ENCODE measurements at regions not wholly inside any gene's neighbourhood (a gene's known extent, or its start where the extent isn't known, plus 50 kb on each side); places are given as distances from the start of the nearest gene placed in this dataset.
A peak's percentile ranks its signal among the peaks of the same experiment; 100 is the strongest.

DNA sequence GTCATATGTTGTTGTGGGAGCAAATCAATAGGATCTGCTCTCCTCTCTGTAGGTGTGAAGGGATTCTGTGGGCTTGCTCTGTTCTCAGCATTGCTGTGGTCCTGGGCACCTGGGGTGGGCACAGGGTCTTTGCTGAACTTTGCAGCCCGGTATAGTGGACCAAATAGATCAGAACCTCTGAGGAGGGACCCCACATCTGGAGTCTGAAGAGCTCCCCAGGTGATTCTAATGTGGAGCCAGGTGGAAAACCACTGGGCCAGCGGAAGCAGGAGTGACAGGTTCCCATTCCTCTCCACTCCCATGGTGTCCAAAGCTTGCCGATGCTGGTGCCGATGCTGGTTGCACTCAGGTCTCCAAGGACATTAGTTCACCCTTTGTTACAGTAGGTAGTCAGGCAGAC is 257.2 kb downstream of the GLRX3 start:
- Mint-ChIP-seq H3K4me3 (no peak overlapping the region), H3K4me1 (no peaks in the 10 kb centered on the region), H3K27ac (no peak overlapping the region), H3K9me3 (peaks cover 9 to 47% of the 10 kb centered on the region in 2 donors), H3K27me3 (peaks cover 14% of the 10 kb centered on the region)
- no peak for DNase-seq
- no peak for ATAC-seq

DNA sequence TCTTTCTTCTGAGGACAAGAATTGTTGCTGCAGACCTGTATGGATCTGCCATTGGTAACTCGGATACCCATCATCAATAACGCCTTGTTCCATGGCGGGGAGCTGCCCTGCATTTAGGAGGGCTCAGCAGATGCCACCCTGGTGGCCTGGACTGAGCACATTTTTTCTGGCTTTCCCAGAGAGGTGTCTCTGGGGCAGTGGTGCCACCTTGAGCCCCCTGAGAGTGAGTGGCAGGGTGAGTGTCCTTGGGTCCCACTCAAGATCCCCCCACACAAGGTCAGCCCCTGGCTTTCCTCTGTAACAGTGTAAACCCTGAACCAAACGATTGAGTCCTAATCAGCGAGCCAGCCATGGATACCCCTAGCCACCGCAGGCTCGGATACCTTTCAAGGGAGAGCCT is 258.6 kb downstream of the GLRX3 start:
- peaks cover 14% of the 10 kb centered on the region for H3K27me3 Mint-ChIP-seq
- no peak overlapping the region for H3K4me3 Mint-ChIP-seq
- ATAC-seq (no peak), DNase-seq (no peak)
- H3K27ac Mint-ChIP-seq: no peak overlapping the region
- peaks cover 9 to 60% of the 10 kb centered on the region in 2 donors for H3K9me3 Mint-ChIP-seq
- no peaks in the 10 kb centered on the region for H3K4me1 Mint-ChIP-seq

DNA sequence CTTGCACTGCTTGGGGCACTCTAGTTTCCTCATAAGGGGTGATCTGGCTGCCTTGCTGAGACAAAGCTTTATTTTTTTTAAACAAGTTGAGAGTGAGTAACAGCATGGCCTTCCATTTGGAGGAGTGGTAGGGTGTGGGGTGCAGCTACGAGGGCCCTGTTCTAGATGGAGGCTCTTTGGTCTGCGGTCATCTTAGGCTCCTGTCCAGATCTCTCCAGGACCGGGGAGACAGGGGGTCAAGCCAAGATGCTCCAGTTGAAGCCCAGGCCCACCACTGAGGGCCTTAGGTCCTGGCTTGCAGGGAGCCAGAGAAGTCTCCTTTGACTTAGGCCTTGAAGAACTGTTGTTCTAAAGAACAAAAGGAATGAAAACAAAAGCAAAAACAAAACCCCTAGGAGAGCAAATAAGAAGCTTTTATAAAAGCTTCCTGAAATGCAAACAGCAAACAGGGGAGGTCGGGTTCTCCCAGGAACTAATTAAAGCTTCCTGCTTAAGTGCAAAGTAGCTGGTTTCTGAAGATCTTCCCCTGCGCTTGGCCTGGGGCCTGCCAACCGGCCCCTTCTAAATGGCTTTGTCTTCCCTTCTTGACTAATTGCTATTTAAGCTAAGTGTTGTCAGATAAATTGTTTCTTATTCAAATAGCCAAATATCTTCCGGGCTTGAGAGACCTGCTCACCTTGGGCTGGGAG is 259.2 kb downstream of the GLRX3 start:
- Mint-ChIP-seq H3K27ac (no peak overlapping the region), H3K27me3 (peaks cover 14% of the 10 kb centered on the region), H3K4me1 (no peaks in the 10 kb centered on the region), H3K4me3 (no peak overlapping the region), H3K9me3 (peaks cover 9 to 60% of the 10 kb centered on the region in 2 donors)
- no peak for DNase-seq
- no peak for ATAC-seq

DNA sequence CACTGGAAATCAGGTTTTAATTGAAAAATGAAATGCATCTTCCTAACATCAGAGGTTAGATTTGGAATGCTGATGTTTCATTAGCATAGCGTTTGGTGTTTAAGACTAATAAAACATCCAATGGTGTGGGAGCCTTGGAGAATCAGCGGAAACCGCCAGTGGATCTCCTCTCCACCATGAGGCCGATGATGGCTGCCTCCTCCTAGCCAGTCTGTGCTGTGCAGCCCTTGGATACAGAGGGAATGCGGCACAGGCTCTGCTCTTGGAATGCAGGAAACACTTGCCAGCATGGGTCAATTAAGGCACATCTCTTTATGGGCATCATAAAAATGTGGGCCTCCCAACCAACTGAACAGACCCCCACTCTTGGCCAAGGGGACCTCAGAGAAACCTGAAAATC is 259.9 kb downstream of the GLRX3 start:
- no peak overlapping the region for H3K27ac Mint-ChIP-seq
- H3K27me3 Mint-ChIP-seq: peaks cover 7% of the 10 kb centered on the region
- H3K9me3 Mint-ChIP-seq: peaks cover 9 to 56% of the 10 kb centered on the region in 2 donors
- no peak for ATAC-seq
- H3K4me3 Mint-ChIP-seq: no peak overlapping the region
- no peaks in the 10 kb centered on the region for H3K4me1 Mint-ChIP-seq
- no peak for DNase-seq

DNA sequence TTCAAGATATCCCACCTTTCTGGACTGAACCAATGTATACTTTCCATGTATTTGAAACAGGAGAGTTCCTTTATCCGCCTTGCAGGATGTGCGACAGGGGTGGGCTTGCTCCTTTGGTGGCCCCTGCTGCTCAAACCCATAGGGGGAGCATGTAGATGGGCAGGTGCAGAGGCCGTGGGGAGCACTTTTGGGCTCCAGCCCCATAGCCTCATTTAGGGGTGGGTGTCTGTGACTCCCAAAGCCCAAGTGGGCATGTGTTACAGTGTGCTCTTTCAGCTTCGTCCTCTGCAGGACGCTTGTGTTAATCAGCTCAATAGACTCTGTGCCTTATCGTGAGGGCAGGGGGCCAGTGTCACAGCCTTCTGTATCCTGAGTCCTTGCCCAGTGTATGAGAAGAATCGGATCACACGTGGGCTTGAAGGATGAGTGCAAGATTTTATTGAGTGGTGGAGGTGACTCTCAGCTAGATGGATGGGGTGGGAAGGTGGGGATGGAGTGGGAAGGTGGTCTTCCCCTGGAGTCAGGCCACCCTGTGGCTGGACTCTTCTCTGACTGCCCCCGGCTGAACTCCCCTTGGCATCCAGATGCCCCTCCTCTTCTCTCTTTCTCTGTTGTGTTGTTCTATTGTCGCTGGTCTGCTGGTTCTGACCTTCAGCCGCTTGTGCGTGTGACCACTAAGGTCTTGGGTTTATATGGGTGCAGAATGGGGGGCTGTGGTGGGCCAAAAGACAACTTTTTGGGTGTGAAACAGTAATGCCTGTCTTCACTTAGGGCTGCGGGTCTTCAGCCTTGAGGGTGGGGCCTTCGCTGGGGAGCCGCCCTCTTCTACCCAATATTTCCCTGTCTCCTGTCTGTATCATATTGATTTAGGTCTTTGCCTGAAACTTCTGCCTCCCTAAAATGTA is 262.2 kb downstream of the GLRX3 start:
- ATAC-seq (no peak), DNase-seq (no peak)
- Mint-ChIP-seq H3K27ac (peak overlapping the region in 1 of 2 donors; percentile 5), H3K27me3 (no peaks in the 10 kb centered on the region), H3K9me3 (peaks cover 9 to 47% of the 10 kb centered on the region in 2 donors), H3K4me1 (no peaks in the 10 kb centered on the region), H3K4me3 (no peak overlapping the region)

DNA sequence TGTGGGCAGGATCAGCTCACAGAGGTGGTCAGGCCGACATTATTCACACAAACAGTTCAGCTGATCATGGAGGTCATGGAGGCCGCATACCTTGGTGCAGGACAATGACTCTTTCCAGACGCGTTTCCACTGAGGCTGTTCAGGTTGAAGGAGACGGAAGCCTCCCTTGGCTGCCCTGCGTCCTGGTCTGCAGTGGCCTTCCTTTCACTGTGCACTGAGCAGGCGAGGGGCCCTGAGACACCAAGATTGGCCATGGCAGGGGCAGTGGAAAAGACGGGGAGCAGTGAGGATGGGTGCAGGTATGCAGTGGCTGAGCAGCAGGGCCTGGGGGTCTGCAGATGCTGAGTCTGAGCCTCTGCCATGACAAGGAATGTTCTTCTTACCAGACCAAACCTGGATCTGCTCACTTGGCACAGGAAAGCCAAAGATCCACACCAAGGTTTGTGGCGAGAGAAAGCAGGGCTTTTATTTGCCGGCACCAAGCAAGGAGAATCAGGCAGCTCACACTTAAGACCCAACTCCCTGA is 263.3 kb downstream of the GLRX3 start:
- no peak for ATAC-seq
- DNase-seq: no peak
- H3K4me1 Mint-ChIP-seq: no peaks in the 10 kb centered on the region
- H3K4me3 Mint-ChIP-seq: no peak overlapping the region
- H3K27ac Mint-ChIP-seq: no peak overlapping the region
- H3K9me3 Mint-ChIP-seq: peaks cover 8 to 35% of the 10 kb centered on the region in 2 donors
- no peaks in the 10 kb centered on the region for H3K27me3 Mint-ChIP-seq

DNA sequence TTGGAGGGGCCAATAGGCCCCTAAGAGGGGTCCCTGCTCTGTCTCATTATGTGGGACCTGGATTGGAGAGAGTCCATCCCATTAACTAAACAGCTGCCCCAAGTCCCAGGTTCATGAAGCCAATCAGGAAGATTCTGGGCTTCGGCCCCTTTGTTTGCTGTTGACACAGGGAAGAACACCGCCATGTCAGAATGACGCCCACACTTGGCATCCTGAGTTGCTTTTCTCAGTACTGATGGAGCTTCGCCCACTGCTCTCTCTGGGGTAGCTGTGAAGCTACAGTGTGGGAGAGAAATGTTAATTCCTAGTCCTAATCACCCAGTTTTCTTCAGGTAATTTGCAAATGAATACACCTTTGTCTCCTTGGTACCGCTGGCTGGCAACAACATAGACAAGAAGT is 264.7 kb downstream of the GLRX3 start:
- H3K4me3 Mint-ChIP-seq: no peak overlapping the region
- ATAC-seq: no peak
- H3K27ac Mint-ChIP-seq: no peak overlapping the region
- DNase-seq: no peak
- H3K9me3 Mint-ChIP-seq: peaks cover 1 to 28% of the 10 kb centered on the region in 2 donors
- no peaks in the 10 kb centered on the region for H3K27me3 Mint-ChIP-seq
- no peaks in the 10 kb centered on the region for H3K4me1 Mint-ChIP-seq

DNA sequence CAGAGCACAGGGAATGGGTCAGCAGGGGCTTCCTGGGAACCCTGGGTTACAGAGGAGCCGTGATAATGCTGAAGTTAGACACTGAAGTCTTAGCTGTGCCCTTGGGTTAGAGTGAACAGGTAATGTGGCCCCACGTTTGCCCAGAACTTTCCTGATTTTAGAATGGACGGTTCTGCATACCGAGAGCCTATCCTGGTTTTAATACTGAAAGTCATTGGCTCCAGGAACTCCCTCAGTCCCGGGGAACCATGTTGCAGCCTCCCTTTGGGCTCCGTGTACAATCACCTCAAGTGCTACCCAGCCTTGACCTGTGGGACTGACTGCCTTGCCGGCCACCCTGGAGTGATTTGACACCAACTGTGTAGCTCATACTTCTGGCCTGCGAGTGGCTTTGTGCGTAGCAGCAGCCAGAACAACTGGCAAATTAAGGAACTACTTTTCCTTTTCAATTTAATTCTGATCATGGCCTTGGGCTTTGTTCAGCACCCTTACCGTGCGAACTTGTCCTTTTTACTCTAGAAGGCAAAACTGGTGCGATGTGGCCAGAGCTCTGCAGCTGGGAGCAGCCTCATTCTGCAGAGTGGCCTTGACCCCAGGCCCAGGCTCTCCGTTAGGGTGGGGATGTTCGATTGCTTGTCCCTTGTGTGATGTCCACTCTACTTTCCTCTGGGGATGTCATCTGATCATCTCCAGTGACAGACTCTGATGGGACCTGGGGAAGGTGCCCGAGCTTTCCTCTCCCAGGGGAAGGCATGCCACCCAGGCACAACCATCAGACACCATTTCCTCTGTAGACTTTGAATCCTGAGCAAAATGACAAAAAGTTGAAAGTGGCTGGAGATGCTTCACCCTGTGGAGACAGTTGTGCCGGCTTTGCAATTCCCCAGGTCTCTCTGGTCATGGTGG is 265.9 kb downstream of the GLRX3 start:
- Mint-ChIP-seq H3K27me3 (no peaks in the 10 kb centered on the region), H3K27ac (no peak overlapping the region), H3K4me3 (no peak overlapping the region), H3K9me3 (peaks cover 0 to 21% of the 10 kb centered on the region in 2 donors), H3K4me1 (no peaks in the 10 kb centered on the region)
- no peak for DNase-seq
- no peak for ATAC-seq

DNA sequence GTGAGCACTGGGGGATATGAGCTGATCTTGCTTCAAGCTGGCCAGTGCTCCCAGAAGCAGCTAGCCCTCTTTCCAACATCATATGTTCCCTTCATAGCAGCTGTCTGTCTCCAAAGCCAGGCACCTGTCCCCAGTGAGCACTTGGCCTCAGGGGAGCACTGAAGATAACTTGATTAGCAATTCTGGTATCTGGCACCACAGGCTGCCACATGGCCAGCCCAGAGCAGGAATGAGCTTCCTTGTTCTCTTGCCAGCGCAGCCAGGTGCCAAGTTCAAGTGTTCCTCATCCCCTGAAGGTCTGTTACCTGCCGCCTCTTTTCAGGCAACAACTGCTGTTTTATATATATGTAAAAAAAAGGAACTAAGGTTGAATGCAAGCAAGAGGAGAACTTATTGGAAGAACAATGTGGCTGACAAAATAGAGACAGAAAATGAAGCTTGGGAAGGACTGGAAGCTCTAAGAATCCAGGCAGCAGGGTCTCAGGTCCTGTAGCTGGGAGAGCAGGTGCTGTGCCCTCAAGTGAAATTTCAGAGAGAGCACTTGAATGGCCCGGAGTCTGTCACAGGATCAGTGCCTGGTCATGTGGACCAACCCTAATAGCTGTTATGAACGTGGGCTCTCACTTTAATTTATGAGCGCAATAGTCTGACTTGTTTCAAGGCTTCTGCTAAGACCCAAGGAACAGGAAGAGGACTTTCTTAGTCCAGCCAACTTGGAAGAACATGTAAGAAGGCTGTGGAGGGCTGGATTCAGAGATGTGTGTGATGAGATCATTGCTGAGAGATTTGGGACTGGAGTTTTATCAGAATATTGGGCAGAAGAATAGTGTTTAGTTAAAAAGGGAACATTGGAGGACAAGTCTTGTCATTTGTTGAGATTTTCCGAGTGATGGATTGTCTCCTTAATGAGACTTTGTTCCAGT is 267.2 kb downstream of the GLRX3 start:
- H3K4me3 Mint-ChIP-seq: no peak overlapping the region
- no peaks in the 10 kb centered on the region for H3K4me1 Mint-ChIP-seq
- no peaks in the 10 kb centered on the region for H3K27me3 Mint-ChIP-seq
- no peak for ATAC-seq
- peak overlapping the region in 1 of 2 donors; percentile 38 for H3K27ac Mint-ChIP-seq
- no peak for DNase-seq
- peaks cover 0 to 13% of the 10 kb centered on the region in 2 donors for H3K9me3 Mint-ChIP-seq

DNA sequence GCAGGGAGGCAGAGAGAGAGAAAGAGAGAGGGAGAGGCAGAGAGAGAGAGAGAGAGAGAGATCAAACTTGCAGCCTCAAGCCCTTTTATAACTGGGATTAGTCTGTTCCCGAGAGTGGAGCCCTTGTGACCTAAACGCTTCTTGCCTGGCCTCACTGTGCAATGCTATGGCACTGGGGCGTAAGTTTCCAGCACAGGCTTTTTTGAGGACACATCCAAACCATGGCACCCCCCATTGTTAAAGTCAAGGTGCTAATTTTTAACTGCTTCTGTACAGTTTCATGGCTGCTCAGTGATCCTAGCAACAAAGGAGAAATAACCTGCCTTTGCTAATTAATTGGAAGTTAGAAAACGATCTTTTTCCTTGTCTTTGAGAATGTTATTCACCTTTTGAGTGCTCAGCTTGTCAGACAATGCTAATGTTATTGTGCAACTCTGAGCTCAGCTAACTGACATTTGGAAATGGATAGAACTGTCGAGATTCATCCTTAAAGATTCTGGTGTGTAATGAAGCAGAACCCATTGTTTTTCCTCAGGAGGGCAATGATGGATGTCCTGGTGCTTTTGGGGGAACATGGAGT is 268.4 kb downstream of the GLRX3 start:
- Mint-ChIP-seq H3K27ac (no peak overlapping the region), H3K9me3 (peaks cover 0 to 2% of the 10 kb centered on the region in 2 donors), H3K4me3 (no peak overlapping the region), H3K27me3 (no peaks in the 10 kb centered on the region), H3K4me1 (no peaks in the 10 kb centered on the region)
- DNase-seq: no peak
- ATAC-seq: no peak

DNA sequence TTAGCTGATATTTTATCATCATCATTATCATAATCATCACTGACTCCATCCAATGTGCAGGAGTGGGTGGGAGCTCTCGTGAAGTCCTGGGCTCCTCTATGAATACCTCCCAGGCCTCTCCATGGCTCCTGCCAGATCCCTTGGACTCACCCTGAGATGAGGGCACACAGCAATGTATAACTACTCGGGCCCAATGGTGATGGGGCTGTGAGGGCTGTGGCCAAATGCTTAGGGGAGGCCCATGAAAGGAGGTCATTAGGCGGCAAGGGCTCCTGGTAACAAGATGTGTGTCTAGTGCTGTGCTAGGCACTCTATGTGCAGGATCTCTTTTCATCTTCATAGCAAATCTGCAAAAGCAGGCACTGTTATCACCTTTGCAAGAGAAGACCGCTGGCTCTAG is 270.9 kb downstream of the GLRX3 start:
- no peak for ATAC-seq
- H3K4me1 Mint-ChIP-seq: no peaks in the 10 kb centered on the region
- DNase-seq: no peak
- no peaks in the 10 kb centered on the region for H3K27me3 Mint-ChIP-seq
- H3K27ac Mint-ChIP-seq: no peak overlapping the region
- H3K9me3 Mint-ChIP-seq: no peaks in the 10 kb centered on the region
- no peak overlapping the region for H3K4me3 Mint-ChIP-seq

DNA sequence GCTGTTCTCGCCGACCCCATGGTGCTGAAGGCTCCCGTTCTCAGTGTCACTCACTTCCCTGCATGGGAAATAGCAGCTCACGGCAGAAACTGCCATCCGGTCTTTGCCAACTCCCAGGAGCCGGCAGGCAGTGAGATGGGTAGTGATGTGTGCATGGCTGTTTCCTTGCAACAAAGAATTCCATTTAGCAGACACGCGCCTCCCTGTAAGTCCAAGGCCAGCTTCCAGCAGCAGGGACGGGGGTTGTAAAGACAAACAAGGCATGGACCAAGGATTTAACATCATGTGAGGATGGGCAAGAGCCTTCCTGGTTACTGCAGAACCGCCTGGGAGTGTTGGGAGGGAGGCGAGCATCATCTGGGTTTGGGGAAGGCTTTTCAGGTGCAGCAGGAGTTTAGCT is 273.1 kb downstream of the GLRX3 start:
- Mint-ChIP-seq H3K4me1 (no peaks in the 10 kb centered on the region), H3K27me3 (no peaks in the 10 kb centered on the region), H3K27ac (no peak overlapping the region), H3K9me3 (no peaks in the 10 kb centered on the region), H3K4me3 (no peak overlapping the region)
- DNase-seq (no peak), ATAC-seq (no peak)

DNA sequence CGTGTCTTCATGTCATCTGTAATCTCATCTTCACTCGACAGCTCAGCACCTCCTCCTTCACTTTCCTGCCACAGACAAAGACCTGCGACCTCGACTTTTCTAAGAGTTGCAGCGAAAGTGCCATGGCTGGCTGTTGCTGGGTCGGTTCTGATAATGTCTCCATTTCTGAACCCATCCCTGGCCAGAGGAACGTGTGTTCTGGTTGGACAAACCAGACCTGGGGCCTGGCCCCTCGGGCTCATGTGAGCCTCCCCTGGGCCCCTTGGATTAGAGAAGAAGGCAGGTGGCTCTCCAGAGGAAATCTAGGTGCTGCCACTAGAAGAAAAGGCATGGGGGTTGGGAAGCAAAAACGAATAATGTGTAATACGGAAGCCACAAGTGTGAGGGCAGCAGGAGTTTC is 273.7 kb downstream of the GLRX3 start:
- H3K4me1 Mint-ChIP-seq: no peaks in the 10 kb centered on the region
- H3K27ac Mint-ChIP-seq: no peak overlapping the region
- no peak for DNase-seq
- H3K9me3 Mint-ChIP-seq: no peaks in the 10 kb centered on the region
- H3K27me3 Mint-ChIP-seq: peaks cover 3% of the 10 kb centered on the region
- ATAC-seq: no peak
- H3K4me3 Mint-ChIP-seq: no peak overlapping the region

DNA sequence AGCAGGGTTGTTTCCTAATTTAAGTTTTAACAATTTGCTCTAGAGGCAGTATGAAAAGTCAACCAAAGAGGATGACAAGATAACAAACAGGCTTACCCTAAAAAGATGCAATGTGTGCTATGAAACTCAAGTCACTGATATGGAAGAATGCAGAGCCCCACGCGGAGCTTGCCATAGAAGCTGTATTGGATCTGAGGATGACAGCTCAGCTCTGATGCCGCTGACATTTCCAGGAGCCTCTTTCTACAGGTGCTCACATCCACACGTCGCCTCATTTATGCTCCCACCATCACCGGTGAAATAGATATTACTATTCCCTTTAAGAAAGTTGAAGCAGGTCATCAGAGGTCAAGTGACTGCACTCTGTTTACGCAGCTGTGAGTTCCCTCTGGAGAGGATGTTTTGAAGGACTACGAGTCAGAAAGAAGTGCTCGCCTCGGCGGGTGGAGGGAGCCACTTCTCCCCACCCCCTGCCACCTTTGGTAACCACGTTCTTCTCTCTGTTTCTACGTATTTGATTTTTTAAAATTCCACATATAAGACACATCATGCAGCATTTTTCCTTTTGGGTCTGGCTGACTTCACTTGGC is 275.4 kb downstream of the GLRX3 start:
- H3K4me1 Mint-ChIP-seq: no peaks in the 10 kb centered on the region
- peaks cover 18% of the 10 kb centered on the region for H3K27me3 Mint-ChIP-seq
- peaks cover 3 to 7% of the 10 kb centered on the region in 2 donors for H3K9me3 Mint-ChIP-seq
- no peak overlapping the region for H3K4me3 Mint-ChIP-seq
- no peak overlapping the region for H3K27ac Mint-ChIP-seq
- ATAC-seq (no peak), DNase-seq (no peak)
